ENCODE measurements at regions not wholly inside any gene's neighbourhood (a gene's known extent, or its start where the extent isn't known, plus 50 kb on each side); places are given as distances from the start of the nearest gene placed in this dataset.

DNA sequence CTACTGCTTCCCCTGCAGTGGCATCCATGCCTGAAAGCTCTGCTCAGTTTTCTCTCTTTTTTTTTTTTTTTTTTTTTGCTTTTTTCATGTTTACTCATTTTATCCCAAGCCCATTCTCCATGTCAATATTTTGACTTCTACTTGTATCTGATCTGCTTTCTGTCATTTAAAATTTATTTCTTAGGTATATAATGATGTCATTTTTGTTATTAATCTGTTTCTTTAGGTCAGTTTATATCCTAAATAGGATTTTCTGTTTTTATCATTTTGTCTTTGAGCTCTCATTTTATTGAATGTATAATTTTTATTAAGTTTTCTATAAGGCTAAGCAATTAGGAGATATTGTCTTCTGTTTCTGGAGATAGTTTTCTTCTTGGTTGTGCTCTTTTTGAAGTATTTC is 138.5 kb upstream of the PMEPA1 start:
- ChIA-PET POLR2A (ENCODE audit: unreplicated experiment) (no interaction called here), CTCF (interaction anchor here (0.6 kb wide), 1 partner anchor 194 kb away, joined by 4 read pairs; no protein-coding TSS in a partner anchor)

More for the DNA sequence above, 138.5 kb upstream of the PMEPA1 start:
- no peak overlapping the region for H4K8ac ChIP-seq (ENCODE audit: low read depth in 2 of 2, low read length in 2 of 2)
- peaks cover 3% of the 10 kb centered on the region; the same call in 1 of the 2 replicates for H3K27me3 ChIP-seq (ENCODE audit: control insufficient read depth, insufficient read depth, low read length)
- dilution Hi-C loops (cut with HindIII; ENCODE audit: low sequenced_read_pairs, unreplicated experiment), result no loop called here
- H2BK15ac ChIP-seq (ENCODE audit: low read depth, low read length), result no peak overlapping the region
- H3K14ac ChIP-seq (replicated peaks; ENCODE audit: low read depth, low read length), result no peak overlapping the region
- no peak overlapping the region for H2BK5ac ChIP-seq (ENCODE audit: low read depth, low read length, poor library complexity, severe bottlenecking)
- H3K18ac ChIP-seq (ENCODE audit: low read depth, low read length), result no peak overlapping the region
- H3K4me1 ChIP-seq (ENCODE audit: control insufficient read depth, insufficient read depth, low read length), result no peaks in the 10 kb centered on the region
- intact Hi-C loops (cut with micrococcal nuclease), result loop anchor here (10.0 kb wide), 1 partner anchor 193 kb away; no protein-coding TSS in a partner anchor
- no peak overlapping the region for H4K5ac ChIP-seq (ENCODE audit: low read depth, low read length)
- H2BK20ac ChIP-seq (ENCODE audit: low read depth, low read length), result no peak overlapping the region
- H3K79me1 ChIP-seq (ENCODE audit: low read depth in 1 of 2, low read length in 2 of 2), result no peaks in the 10 kb centered on the region
- no peak overlapping the region for H2AFZ ChIP-seq (replicated peaks; ENCODE audit: low read length, poor library complexity)
- no TSS peak for BruUV-seq (replicated peaks)
- TF ChIP-seq USF2 (IDR thresholded peaks at IDR 0.05; ENCODE audit: low read depth, low read length), result no peak
- TF ChIP-seq FOS (IDR thresholded peaks at IDR 0.05; ENCODE audit: low read depth, low read length), result no peak
- no peak for TF ChIP-seq CEBPB (IDR thresholded peaks at IDR 0.05; ENCODE audit: low read depth, low read length)
- TF ChIP-seq, protein P1, sequence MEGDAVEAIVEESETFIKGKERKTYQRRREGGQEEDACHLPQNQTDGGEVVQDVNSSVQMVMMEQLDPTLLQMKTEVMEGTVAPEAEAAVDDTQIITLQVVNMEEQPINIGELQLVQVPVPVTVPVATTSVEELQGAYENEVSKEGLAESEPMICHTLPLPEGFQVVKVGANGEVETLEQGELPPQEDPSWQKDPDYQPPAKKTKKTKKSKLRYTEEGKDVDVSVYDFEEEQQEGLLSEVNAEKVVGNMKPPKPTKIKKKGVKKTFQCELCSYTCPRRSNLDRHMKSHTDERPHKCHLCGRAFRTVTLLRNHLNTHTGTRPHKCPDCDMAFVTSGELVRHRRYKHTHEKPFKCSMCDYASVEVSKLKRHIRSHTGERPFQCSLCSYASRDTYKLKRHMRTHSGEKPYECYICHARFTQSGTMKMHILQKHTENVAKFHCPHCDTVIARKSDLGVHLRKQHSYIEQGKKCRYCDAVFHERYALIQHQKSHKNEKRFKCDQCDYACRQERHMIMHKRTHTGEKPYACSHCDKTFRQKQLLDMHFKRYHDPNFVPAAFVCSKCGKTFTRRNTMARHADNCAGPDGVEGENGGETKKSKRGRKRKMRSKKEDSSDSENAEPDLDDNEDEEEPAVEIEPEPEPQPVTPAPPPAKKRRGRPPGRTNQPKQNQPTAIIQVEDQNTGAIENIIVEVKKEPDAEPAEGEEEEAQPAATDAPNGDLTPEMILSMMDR (conservative IDR thresholded peaks at IDR 0.05; ENCODE audit: low read depth, low read length), result no peak
- TF ChIP-seq RFX5 (IDR thresholded peaks at IDR 0.05; ENCODE audit: low read depth, low read length), result no peak
- no peak for TF ChIP-seq BHLHE40 (IDR thresholded peaks at IDR 0.05; ENCODE audit: low read depth, low read length)
- TF ChIP-seq SMC3 (IDR thresholded peaks at IDR 0.05; ENCODE audit: low read depth, low read length), result no peak
- TF ChIP-seq RAD21 (IDR thresholded peaks at IDR 0.05; ENCODE audit: low read length), result no peak
- no peak for TF ChIP-seq RCOR1 (IDR thresholded peaks at IDR 0.05; ENCODE audit: insufficient replicate concordance, low read length)
- TF ChIP-seq POLR2A (IDR thresholded peaks at IDR 0.05; ENCODE audit: low read depth, low read length), result no peak
- no peak for TF ChIP-seq MAFK (IDR thresholded peaks at IDR 0.05; ENCODE audit: low read depth, low read length)
- no peak for TF ChIP-seq MXI1 (IDR thresholded peaks at IDR 0.05; ENCODE audit: borderline replicate concordance, low read depth, low read length)
- TF ChIP-seq, protein P2, sequence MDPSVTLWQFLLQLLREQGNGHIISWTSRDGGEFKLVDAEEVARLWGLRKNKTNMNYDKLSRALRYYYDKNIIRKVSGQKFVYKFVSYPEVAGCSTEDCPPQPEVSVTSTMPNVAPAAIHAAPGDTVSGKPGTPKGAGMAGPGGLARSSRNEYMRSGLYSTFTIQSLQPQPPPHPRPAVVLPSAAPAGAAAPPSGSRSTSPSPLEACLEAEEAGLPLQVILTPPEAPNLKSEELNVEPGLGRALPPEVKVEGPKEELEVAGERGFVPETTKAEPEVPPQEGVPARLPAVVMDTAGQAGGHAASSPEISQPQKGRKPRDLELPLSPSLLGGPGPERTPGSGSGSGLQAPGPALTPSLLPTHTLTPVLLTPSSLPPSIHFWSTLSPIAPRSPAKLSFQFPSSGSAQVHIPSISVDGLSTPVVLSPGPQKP (IDR thresholded peaks at IDR 0.05; ENCODE audit: borderline replicate concordance, low read depth, low read length), result no peak
- no peak for TF ChIP-seq MAZ (IDR thresholded peaks at IDR 0.05; ENCODE audit: borderline replicate concordance, low read depth, low read length)
- no peak for TF ChIP-seq CHD1 (IDR thresholded peaks at IDR 0.05; ENCODE audit: low read depth, low read length)
- no peak for TF ChIP-seq NFE2L2 (IDR thresholded peaks at IDR 0.05; ENCODE audit: low read depth, low read length)
- no peak overlapping the region for H3K4me3 ChIP-seq (ENCODE audit: insufficient read depth, low read depth, low read length)
- no peak overlapping the region for H3K9ac ChIP-seq (ENCODE audit: low read depth, low read length)
- no peak overlapping the region for H2AK9ac ChIP-seq (replicated peaks; ENCODE audit: low read depth, low read length, poor library complexity)
- no peaks in the 10 kb centered on the region for H3K36me3 ChIP-seq (ENCODE audit: control insufficient read depth, insufficient read depth, low read length)
- no peak overlapping the region for H3K56ac ChIP-seq (ENCODE audit: extremely low read depth, insufficient read depth, low read length)
- H4K20me1 ChIP-seq (ENCODE audit: insufficient read depth, low read length), result no peaks in the 10 kb centered on the region
- no peaks in the 10 kb centered on the region for H3K9me3 ChIP-seq (ENCODE audit: control insufficient read depth, insufficient read depth, low read length)
- no peaks in the 10 kb centered on the region for H3K9me1 ChIP-seq (ENCODE audit: insufficient read depth, low read length)
- H2BK120ac ChIP-seq (ENCODE audit: low read depth, low read length), result no peak overlapping the region
- H3K4me2 ChIP-seq (ENCODE audit: low read depth, low read length), result no peak overlapping the region
- H3K23ac ChIP-seq (ENCODE audit: low read depth, low read length), result no peak overlapping the region
- no peak overlapping the region for H3K27ac ChIP-seq (ENCODE audit: insufficient read depth, low read length)
- in situ Hi-C loops (cut with MboI; ENCODE audit: low sequenced_read_pairs), result no loop called here
- H4K91ac ChIP-seq (ENCODE audit: insufficient read depth, low read depth, low read length), result no peak overlapping the region
- DNase-seq, result no peak
- no peak for ATAC-seq (ENCODE audit: low read depth)
- H3K4ac ChIP-seq (ENCODE audit: low read depth, low read length), result no peak overlapping the region
- no peak overlapping the region for H2AK5ac ChIP-seq (ENCODE audit: low read depth, low read length)

Measured in IMR-90 (cell line).